ENCODE measurements at regions not wholly inside any gene's neighbourhood (a gene's known extent, or its start where the extent isn't known, plus 50 kb on each side); places are given as distances from the start of the nearest gene placed in this dataset.

GRCh38 chr1:175845985-175846384, 102.6 kb upstream of the TNR start:
- no peaks in the 10 kb centered on the region for H3K36me3 Mint-ChIP-seq (ENCODE audit: insufficient read depth in 1 of 3, low read depth in 3 of 3)
- no peak for TF ChIP-seq CTCF (conservative IDR thresholded peaks at IDR 0.05)
- H3K9ac ChIP-seq (ENCODE audit: extremely low read depth, insufficient read length, low read length), result no peak overlapping the region
- H3K4me1 ChIP-seq (ENCODE audit: insufficient read depth, low read length), result 0 out of 2 replicates have a peak, but pooled peaks cover 4% of the 10 kb centered on the region
- H3T11ph ChIP-seq (ENCODE audit: low read length), result no peak overlapping the region
- no peak overlapping the region for H3K4me3 Mint-ChIP-seq
- no peak overlapping the region for H3K56ac ChIP-seq (ENCODE audit: insufficient read length, low read depth, low read length)
- H3K4me2 ChIP-seq (ENCODE audit: insufficient read depth, insufficient read length, low read length), result no peak overlapping the region
- H3K9me3 Mint-ChIP-seq, result no peaks in the 10 kb centered on the region
- H2BK5ac ChIP-seq (ENCODE audit: insufficient read length, low read length), result no peak overlapping the region
- no peak overlapping the region for H3K4ac ChIP-seq (ENCODE audit: low read depth, low read length)
- H3K9me3 ChIP-seq (ENCODE audit: control insufficient read depth, low read depth, low read length), result no peaks in the 10 kb centered on the region
- H3K79me2 ChIP-seq (ENCODE audit: insufficient read depth, low read length), result no peaks in the 10 kb centered on the region
- H3K27ac ChIP-seq (ENCODE audit: insufficient read length, low read depth, low read length), result no peak overlapping the region
- no peaks in the 10 kb centered on the region for H3K27me3 ChIP-seq (ENCODE audit: insufficient read depth, low read length)
- H2AK5ac ChIP-seq (ENCODE audit: insufficient read length, low read length), result no peak overlapping the region
- no peak overlapping the region for H2AFZ ChIP-seq (ENCODE audit: low read length)
- H2BK15ac ChIP-seq (ENCODE audit: low read depth, low read length), result no peak overlapping the region
- no peak overlapping the region for H4K8ac ChIP-seq (replicated peaks; ENCODE audit: insufficient read length, low read depth, low read length)
- H2BK12ac ChIP-seq (ENCODE audit: insufficient read length, low read depth, low read length), result no peak overlapping the region
- H3K23ac ChIP-seq (ENCODE audit: insufficient read length, low read depth, low read length), result no peak overlapping the region
- H3K14ac ChIP-seq (ENCODE audit: insufficient read depth, low read length), result no peak overlapping the region
- H3K27ac Mint-ChIP-seq, result no peak overlapping the region
- no peak overlapping the region for H3K18ac ChIP-seq (ENCODE audit: insufficient read length, low read depth, low read length)
- WGBS (ENCODE audit: extremely low coverage, insufficient read length, low lambda C conversion rate), result no CpG with 5 or more reads among the region's 1 CpG
- H3K27me3 Mint-ChIP-seq (ENCODE audit: low read depth), result peaks cover 3% of the 10 kb centered on the region
- no peak overlapping the region for H2BK20ac ChIP-seq (ENCODE audit: low read depth, low read length, poor library complexity, severe bottlenecking)
- H3K4me1 Mint-ChIP-seq, result peaks cover 33 to 36% of the 10 kb centered on the region in 2 experiments
- no peaks in the 10 kb centered on the region for H3K23me2 ChIP-seq (ENCODE audit: insufficient read length, low read depth, low read length, poor library complexity, severe bottlenecking)
- H4K91ac ChIP-seq (ENCODE audit: insufficient read length, low read depth, low read length), result no peak overlapping the region
- no peaks in the 10 kb centered on the region for H4K20me1 ChIP-seq (ENCODE audit: control insufficient read depth, insufficient read depth, insufficient read length)
- H4K5ac ChIP-seq (ENCODE audit: insufficient read length, low read depth, low read length), result no peak overlapping the region
- no peaks in the 10 kb centered on the region for H3K79me1 ChIP-seq (ENCODE audit: insufficient read depth, low read depth, low read length, poor library complexity, severe bottlenecking)
- no peak overlapping the region for H2BK120ac ChIP-seq (ENCODE audit: low read depth, low read length, poor library complexity, severe bottlenecking)
- no peak for DNase-seq

Data from H9 (cell line).